ENCODE measurements at regions not wholly inside any gene's neighbourhood (a gene's known extent, or its start where the extent isn't known, plus 50 kb on each side); places are given as distances from the start of the nearest gene placed in this dataset.

GRCh38 chr13:88000239-88000638, 329.1 kb downstream of the SLITRK5 start:
- no peaks in the 10 kb centered on the region for H4K20me1 ChIP-seq (ENCODE audit: insufficient read depth, poor library complexity, severe bottlenecking)
- no peak for DNase-seq (ENCODE audit: low spot score)
- no peak overlapping the region for H3K4me2 ChIP-seq
- H2AFZ ChIP-seq = no peak overlapping the region
- no peaks in the 10 kb centered on the region for H3K9me3 ChIP-seq (ENCODE audit: low read depth)
- no peaks in the 10 kb centered on the region for H3K9me2 ChIP-seq (replicated peaks; ENCODE audit: insufficient read depth)
- no peaks in the 10 kb centered on the region for H3K27me3 ChIP-seq
- H3K36me3 ChIP-seq (replicated peaks; ENCODE audit: insufficient read depth, low read depth) = no peaks in the 10 kb centered on the region
- 81% methylated on average over 3 of the region's 3 CpGs for WGBS (ENCODE audit: low lambda C conversion rate, missing lambda C conversion rate)
- TF ChIP-seq EZH2phosphoT487 (IDR thresholded peaks at IDR 0.05; ENCODE audit: low read depth, severe bottlenecking, unreplicated experiment) (no peak), EZH2 (IDR thresholded peaks at IDR 0.05; ENCODE audit: borderline replicate concordance) (no peak), CTCF (IDR thresholded peaks at IDR 0.05; ENCODE audit: poor library complexity) (no peak)
- no peak overlapping the region for H3K4me3 ChIP-seq
- H3K4me1 ChIP-seq (ENCODE audit: insufficient read depth) = no peaks in the 10 kb centered on the region
- no peak overlapping the region for H3K27ac ChIP-seq
- no peaks in the 10 kb centered on the region for H3K79me2 ChIP-seq

GRCh38 chr13:88000787-88001186, 329.6 kb downstream of the SLITRK5 start:
- H3K9me3 ChIP-seq (ENCODE audit: low read depth) = no peaks in the 10 kb centered on the region
- no peak overlapping the region for H2AFZ ChIP-seq
- H3K4me1 ChIP-seq (ENCODE audit: insufficient read depth) = no peaks in the 10 kb centered on the region
- H4K20me1 ChIP-seq (ENCODE audit: insufficient read depth, poor library complexity, severe bottlenecking) = no peaks in the 10 kb centered on the region
- H3K4me2 ChIP-seq = no peak overlapping the region
- no peak overlapping the region for H3K27ac ChIP-seq
- TF ChIP-seq EZH2phosphoT487 (IDR thresholded peaks at IDR 0.05; ENCODE audit: low read depth, severe bottlenecking, unreplicated experiment) = no peak
- TF ChIP-seq CTCF (IDR thresholded peaks at IDR 0.05; ENCODE audit: poor library complexity) = no peak
- no peaks in the 10 kb centered on the region for H3K36me3 ChIP-seq (replicated peaks; ENCODE audit: insufficient read depth, low read depth)
- WGBS (ENCODE audit: low lambda C conversion rate, missing lambda C conversion rate) = 67% methylated on average over 2 of the region's 2 CpGs
- no peaks in the 10 kb centered on the region for H3K27me3 ChIP-seq
- DNase-seq (ENCODE audit: low spot score) = no peak
- H3K4me3 ChIP-seq = no peak overlapping the region
- H3K9me2 ChIP-seq (replicated peaks; ENCODE audit: insufficient read depth) = no peaks in the 10 kb centered on the region
- no peaks in the 10 kb centered on the region for H3K79me2 ChIP-seq

- no peak for DNase-seq (ENCODE audit: low spot score)
- Histone ChIP-seq H3K4me3 (no peak overlapping the region), H3K36me3 (replicated peaks; ENCODE audit: insufficient read depth, low read depth) (no peaks in the 10 kb centered on the region), H3K9me2 (replicated peaks; ENCODE audit: insufficient read depth) (no peaks in the 10 kb centered on the region), H3K4me2 (no peak overlapping the region), H3K27me3 (no peaks in the 10 kb centered on the region), H3K9me3 (ENCODE audit: low read depth) (no peaks in the 10 kb centered on the region), H3K4me1 (ENCODE audit: insufficient read depth) (no peaks in the 10 kb centered on the region), H2AFZ (no peak overlapping the region), H3K79me2 (no peaks in the 10 kb centered on the region), H3K27ac (no peak overlapping the region), H4K20me1 (ENCODE audit: insufficient read depth, poor library complexity, severe bottlenecking) (no peaks in the 10 kb centered on the region)
- TF ChIP-seq EZH2 (IDR thresholded peaks at IDR 0.05; ENCODE audit: borderline replicate concordance) (no peak), CTCF (IDR thresholded peaks at IDR 0.05; ENCODE audit: poor library complexity) (peak; percentile 16), EZH2phosphoT487 (IDR thresholded peaks at IDR 0.05; ENCODE audit: low read depth, severe bottlenecking, unreplicated experiment) (no peak)
- 87% methylated on average over 2 of the region's 2 CpGs for WGBS (ENCODE audit: low lambda C conversion rate, missing lambda C conversion rate)
Measured at GRCh38 chr13:88005188-88005587, 334.0 kb downstream of the SLITRK5 start.

- Histone ChIP-seq H2AFZ (no peak overlapping the region), H3K27me3 (no peaks in the 10 kb centered on the region), H3K27ac (no peak overlapping the region), H3K9me3 (ENCODE audit: low read depth) (no peaks in the 10 kb centered on the region), H3K36me3 (replicated peaks; ENCODE audit: insufficient read depth, low read depth) (no peaks in the 10 kb centered on the region), H3K9me2 (replicated peaks; ENCODE audit: insufficient read depth) (no peaks in the 10 kb centered on the region), H3K4me3 (no peak overlapping the region), H3K4me1 (ENCODE audit: insufficient read depth) (no peaks in the 10 kb centered on the region), H4K20me1 (ENCODE audit: insufficient read depth, poor library complexity, severe bottlenecking) (no peaks in the 10 kb centered on the region), H3K79me2 (no peaks in the 10 kb centered on the region), H3K4me2 (no peak overlapping the region)
- no peak for TF ChIP-seq EZH2 (IDR thresholded peaks at IDR 0.05; ENCODE audit: borderline replicate concordance)
- no peak for TF ChIP-seq EZH2phosphoT487 (IDR thresholded peaks at IDR 0.05; ENCODE audit: low read depth, severe bottlenecking, unreplicated experiment)
- no peak for TF ChIP-seq CTCF (IDR thresholded peaks at IDR 0.05; ENCODE audit: poor library complexity)
- 68% methylated on average over 2 of the region's 2 CpGs for WGBS (ENCODE audit: low lambda C conversion rate, missing lambda C conversion rate)
- DNase-seq (ENCODE audit: low spot score) = no peak
Measured at GRCh38 chr13:88014527-88014926, 343.4 kb downstream of the SLITRK5 start.
